ENCODE measurements at regions not wholly inside any gene's neighbourhood (a gene's known extent, or its start where the extent isn't known, plus 50 kb on each side); places are given as distances from the start of the nearest gene placed in this dataset.

GRCh38 chr5:4640795-4641194 lies 499.3 kb upstream of the ADAMTS16 start:
- DNase-seq (ENCODE audit: low read depth), result no peak

DNA sequence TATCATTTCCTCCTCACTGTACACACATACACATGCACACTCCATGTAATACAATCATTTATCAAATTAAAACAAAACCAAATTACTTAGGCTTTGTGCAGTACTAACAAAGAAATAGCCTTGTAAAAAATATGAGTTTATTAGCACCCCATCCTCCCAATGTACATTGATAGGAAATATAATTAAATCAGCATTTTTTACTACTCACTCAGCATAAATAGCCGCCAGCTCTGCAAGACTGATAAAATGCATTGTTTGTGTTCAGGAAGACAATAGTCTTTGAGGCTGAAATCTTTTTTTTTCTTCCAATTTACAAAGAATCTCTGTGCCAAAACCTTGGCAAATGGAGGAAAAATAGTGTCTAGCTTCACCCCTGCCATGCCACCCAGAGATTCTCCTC lies 497.6 kb upstream of the ADAMTS16 start:
- no peak for DNase-seq (ENCODE audit: low read depth)

GRCh38 chr5:4643190-4643589 lies 496.9 kb upstream of the ADAMTS16 start:
- no peak for DNase-seq (ENCODE audit: low read depth)

DNA sequence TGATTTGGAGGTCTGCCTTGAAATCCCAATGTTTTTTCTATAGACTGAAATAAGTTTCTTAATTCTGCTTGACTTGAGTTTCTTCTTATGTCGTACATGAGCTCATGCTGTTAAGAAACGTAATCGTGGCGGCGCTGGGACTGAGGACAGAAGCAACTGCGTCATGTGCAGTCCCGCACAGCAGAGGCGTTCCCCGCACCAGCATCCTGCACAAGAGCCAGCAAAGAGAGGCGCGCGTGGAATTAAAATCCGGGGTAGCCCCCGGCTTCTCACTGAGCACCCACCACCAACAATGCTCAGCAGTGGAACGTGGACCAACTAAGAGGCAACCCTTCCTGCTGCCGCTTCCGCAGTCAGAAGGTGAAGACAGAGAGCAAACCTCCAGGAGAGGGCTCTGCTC lies 496.2 kb upstream of the ADAMTS16 start:
- DNase-seq (ENCODE audit: low read depth), result no peak

- DNase-seq (ENCODE audit: low read depth), result no peak
Observed at GRCh38 chr5:4646715-4647375, 493.3 kb upstream of the ADAMTS16 start.

- DNase-seq (ENCODE audit: low read depth), result no peak
Observed at GRCh38 chr5:4647955-4648354, 492.2 kb upstream of the ADAMTS16 start.

DNA sequence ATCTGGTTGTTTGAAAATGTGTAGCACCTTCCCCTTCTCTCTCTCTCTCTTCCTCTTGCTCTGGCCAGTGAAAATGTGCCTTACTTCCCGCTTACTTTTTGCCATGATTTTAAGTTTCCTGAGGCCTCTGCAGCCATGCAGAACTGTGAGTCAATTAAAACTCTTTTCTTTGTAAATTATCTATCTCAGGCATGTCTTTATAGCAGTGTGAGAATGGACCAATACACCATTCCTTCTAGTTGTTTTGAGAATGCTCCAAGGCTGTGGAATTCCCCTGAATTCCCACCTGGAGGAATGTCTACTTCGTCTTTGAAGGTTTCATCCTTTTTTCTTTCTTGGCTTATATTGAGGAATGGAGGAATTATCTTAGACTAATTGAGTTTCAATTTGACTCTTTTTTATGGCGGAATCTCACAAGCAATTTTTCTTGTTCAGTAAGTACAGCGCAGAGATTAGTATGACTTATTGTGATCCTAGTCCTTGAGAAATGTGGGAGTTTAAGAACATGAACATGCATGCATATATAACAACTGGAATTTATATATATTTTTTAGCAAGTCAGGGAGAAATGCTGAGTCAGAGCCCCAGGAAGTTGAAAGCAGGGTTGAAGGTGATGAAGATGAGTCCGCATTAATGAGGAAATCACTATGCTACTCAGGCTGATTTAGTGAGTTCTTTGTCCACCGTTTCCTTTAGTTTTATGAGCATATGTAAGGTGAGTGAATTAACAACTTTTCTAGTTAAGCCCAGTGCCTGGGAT lies 488.1 kb upstream of the ADAMTS16 start:
- DNase-seq (ENCODE audit: low read depth), result no peak

DNA sequence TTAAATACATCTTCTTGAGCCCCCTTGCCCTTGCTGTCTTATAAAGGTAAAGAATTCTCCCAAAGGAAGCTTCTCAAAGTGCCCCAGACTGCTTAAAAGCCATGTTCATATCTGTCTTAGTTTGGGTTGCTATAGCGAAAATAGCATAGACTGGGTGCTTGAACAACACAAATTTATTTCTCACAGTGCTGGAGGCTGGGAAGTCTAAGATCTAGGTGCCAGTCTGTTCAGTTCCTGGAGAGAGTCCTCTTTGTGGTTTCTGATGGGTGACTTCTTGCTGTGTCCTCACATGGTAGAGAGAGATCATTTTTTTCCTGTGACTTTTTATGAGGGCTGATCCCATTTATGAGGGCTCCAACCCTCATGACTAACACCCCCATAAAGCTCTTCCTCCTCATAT lies 486.7 kb upstream of the ADAMTS16 start:
- no peak for DNase-seq (ENCODE audit: low read depth)

- no peak for DNase-seq (ENCODE audit: low read depth)
Observed at GRCh38 chr5:4659851-4660250, 480.3 kb upstream of the ADAMTS16 start.

DNA sequence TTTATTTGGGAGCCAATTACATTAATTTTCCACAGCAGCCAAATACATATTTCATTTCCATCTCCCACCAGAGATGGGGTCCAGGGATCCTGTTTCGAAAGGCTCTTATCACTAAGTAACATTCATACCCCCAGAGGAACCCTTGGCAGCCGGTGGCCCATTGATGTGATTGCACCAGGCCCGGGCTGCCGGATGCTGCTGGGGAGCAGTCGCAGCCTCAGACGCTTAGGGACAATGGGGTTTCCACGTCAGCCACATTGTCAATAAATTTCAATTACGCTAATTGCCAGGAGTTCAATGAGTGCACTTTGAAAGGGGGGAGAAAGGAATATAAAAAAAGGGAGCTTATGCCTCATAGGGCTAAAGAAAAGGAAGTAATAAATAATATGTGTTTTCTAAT lies 478.8 kb upstream of the ADAMTS16 start:
- DNase-seq (ENCODE audit: low read depth), result no peak

DNA sequence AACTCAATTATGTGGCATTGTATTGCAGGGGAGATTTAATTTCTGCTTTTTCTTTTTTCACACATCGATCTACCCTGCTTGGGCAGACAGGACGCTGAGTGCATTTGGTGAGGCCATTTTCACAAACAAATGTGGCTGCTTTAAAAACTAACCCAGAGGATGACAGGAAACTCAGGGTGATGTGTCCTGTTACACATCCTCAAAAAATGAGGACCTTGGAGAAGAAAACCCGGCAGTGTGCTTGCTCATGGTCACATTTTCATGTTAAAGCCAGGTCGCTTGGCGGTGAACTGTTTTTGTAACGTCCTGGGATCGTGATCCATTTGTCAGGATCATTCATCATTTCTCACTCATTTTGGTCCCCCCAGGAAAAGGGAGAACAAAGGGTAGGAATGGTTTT lies 478.3 kb upstream of the ADAMTS16 start:
- DNase-seq (ENCODE audit: low read depth), result no peak

DNA sequence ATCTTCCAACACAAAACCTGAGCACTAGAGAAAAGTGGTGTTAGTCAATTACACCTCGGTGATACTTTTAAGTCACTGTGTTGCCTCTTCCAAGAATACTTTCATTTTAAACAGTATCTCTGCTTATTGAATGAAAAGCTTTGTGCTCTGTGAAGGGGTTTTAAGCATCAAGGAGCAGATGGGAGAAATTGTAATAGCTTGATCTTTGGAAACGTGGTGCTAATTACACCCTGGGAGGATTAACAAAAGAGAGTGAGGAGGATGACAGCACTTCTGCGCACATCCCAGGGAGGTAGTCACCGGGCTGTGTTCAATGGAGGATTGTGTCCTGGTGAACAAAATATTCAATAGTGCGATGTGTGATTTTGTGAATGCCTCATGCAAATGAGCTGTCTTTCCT lies 477.4 kb upstream of the ADAMTS16 start:
- DNase-seq (ENCODE audit: low read depth), result no peak

DNA sequence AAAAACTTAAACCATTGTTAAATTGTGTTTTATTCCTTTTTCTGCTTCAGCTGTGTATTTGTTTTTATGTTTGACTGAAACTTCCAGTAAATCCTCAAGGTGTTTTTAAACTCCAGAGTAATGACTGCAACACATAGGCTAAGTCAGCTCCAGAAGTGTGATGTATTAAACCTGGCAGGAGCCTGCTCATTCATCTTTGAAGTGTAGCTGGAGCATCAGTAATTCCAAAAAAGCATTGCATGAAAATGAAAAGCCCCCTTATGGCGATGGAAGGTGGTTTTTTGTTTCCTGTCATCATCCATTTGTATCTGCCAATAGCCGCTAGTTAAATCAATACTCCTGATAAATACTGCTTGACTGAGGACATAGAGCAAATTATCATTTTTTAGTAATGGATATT lies 474.2 kb upstream of the ADAMTS16 start:
- no peak for DNase-seq (ENCODE audit: low read depth)

DNA sequence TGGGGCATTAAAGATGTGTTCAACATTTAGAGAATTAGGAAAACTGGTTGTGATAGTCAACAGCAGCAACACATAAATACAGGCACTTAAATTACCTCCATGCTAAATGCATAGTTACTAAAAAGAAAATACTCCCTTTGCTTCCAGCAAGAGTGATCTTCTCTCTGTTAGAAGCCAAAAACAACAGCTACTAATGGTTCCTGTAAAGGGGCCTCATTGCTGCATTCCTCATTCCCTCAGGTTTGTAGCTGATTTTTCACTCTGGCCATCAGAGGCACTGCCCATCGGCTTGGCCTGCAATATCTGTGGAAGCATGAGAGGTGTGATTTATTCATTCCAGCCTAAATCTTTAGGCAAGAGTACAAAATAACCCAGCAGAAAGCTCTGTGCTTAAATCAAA lies 466.0 kb upstream of the ADAMTS16 start:
- DNase-seq (ENCODE audit: low read depth), result no peak

DNA sequence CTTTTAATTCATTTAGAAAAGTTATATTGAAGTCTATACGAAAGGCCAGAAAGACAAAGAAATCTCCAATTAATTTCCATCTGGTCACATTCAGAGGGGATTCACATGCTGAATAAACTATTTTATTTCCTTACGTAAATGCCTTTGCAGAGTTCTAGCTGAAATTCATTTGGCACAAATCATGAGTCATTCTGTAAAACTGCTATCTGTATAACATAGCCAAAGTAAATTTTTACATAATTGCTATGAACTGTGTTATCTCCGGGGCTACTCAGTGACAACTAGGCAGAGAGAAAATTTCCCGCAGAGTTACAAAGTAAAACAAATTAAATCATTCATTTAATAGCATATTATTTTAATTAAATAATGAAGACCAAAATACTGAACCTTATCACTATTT lies 463.2 kb upstream of the ADAMTS16 start:
- no peak for DNase-seq (ENCODE audit: low read depth)

DNA sequence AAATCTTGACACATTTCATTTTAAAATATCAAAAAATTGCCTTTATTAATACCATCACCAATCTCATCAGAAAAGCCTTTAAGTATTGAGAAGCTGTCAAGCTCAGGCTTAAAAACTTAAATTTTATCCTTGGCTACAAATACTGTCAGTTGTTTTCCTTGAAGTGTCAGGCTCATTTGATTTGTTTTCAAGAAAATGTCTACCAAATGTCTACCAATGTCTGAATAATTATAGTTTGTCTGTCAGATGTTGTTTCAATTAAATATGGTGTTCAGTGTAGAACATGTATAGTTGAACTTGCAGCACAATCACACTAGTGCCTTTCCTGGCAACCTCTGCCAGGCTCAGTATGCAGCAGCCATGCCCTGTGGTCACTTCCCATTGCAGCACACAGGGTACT lies 455.2 kb upstream of the ADAMTS16 start:
- DNase-seq (ENCODE audit: low read depth), result no peak

DNA sequence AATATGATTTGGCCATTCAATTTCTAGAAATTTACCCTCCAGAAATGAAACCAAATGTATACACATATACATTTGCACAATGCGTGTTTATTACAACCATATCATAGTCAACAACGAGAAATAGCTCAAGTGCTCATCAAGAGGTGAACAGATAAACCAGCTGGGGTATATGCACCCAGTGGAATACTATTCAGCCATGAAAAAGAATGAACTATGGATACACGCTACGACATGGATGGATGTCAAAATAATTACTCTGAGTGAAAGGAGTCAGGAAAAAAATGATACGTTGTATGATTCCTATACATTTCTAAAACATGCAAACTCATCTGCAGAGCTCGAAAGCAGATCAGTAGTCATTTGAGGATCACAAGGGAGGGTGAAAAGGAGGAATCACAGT lies 441.5 kb upstream of the ADAMTS16 start:
- no peak for DNase-seq (ENCODE audit: low read depth)

- DNase-seq (ENCODE audit: low read depth), result no peak
Observed at GRCh38 chr5:4699592-4699991, 440.5 kb upstream of the ADAMTS16 start.

- no peak for DNase-seq (ENCODE audit: low read depth)
Observed at GRCh38 chr5:4700069-4700468, 440.1 kb upstream of the ADAMTS16 start.

DNA sequence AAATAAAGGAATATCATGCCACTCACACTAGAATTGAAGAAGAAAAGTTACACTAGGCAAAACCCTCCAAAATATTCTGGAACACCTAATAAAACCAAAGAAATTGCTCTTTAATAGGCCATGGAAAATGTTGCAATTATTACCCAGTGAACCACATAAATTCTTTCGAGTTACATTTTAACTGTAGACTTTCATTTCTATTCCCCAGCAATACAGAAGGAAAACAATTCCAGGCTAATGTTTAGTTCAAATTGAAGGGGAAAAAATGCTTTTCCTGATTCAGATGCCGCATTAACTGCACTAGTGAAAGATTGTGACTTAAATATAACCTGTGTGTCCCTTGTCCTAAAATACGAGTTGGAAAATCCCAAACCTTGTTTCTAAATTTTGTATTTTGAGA lies 439.3 kb upstream of the ADAMTS16 start:
- DNase-seq (ENCODE audit: low read depth), result no peak

- no peak for DNase-seq (ENCODE audit: low read depth)
Observed at GRCh38 chr5:4703931-4704458, 436.1 kb upstream of the ADAMTS16 start.

DNA sequence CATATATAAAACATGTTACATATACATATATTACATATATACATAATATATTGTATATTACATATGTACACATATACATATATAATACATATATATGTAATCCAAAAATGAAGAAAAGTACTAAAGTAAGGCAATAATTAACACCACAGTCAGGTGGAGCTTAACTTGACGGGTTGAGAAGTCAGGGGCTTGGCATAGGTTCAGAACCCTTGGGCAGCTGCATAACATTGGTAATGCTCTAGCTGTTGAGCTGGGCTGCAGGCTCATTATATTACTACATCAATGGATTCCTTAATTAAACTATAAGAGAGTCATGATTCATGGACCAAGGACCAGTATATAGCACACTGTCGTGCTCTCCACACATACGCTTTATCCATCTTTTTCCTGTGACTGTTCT lies 435.2 kb upstream of the ADAMTS16 start:
- no peak for DNase-seq (ENCODE audit: low read depth)

GRCh38 chr5:4716781-4717180 lies 423.3 kb upstream of the ADAMTS16 start:
- DNase-seq (ENCODE audit: low read depth), result no peak

GRCh38 chr5:4717446-4717845 lies 422.7 kb upstream of the ADAMTS16 start:
- DNase-seq (ENCODE audit: low read depth), result no peak

Data from EH (cell line).